NCI-H82 (cell line): ENCODE measurements at regions not wholly inside any gene's neighbourhood (a gene's known extent, or its start where the extent isn't known, plus 50 kb on each side); places are given as distances from the start of the nearest gene placed in this dataset.
A peak's percentile ranks its signal among the peaks of the same experiment; 100 is the strongest.
"Not testable (repeated sequence)": the region's sequence is repeated elsewhere in the genome, so short reads cannot be mapped to it uniquely, and the experiment has no call there.

Experiments
- DNase-seq: peaks from one replicate; lab custom pipeline; 2025; lab: John Stamatoyannopoulos, UW

- DNase-seq, result no peak
Observed at GRCh38 chr5:74500110-74500917, 140.2 kb downstream of the ENC1 start.

- no peak for DNase-seq
Observed at GRCh38 chr5:74499256-74500050, 141.1 kb downstream of the ENC1 start.

GRCh38 chr5:74497706-74498105 lies 142.8 kb downstream of the ENC1 start:
- no peak for DNase-seq

DNA sequence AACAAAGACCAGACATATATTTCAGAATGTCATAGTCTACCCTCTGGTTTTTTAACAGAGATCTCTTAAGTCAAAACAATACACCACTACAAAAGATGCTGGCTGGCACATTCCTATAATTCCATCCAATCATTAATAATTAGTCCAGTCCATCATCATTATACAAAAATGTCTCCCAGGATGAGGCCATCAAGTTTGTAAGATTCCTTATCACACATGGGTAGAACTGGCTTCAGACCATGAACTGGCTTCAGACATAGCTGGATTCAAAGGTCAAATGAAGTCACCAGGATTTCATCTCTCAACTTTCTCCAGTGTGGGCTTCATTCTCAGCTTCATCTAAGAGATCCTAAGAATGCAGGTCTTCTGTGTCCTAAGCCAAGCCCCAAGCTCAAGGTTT lies 147.1 kb downstream of the ENC1 start:
- no peak for DNase-seq

DNA sequence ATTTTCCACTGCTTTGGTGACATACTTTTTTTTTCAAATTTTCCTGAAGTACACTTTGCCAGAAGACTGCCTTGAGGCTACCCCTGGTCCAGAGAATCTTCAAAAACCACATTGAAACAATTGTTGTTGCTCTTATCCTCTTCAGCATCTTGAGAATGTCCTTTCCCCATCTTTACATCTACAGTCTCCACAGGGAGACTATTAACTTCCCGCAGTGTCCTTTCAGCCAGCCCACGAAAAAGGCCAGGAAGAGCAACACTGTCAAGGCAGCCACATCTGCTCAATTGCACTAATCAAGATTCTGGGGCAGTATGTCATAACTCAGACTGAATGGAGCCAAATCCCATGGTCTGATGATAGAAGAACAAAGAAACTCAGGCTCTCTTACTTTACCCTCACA lies 148.3 kb downstream of the ENC1 start:
- no peak for DNase-seq

DNA sequence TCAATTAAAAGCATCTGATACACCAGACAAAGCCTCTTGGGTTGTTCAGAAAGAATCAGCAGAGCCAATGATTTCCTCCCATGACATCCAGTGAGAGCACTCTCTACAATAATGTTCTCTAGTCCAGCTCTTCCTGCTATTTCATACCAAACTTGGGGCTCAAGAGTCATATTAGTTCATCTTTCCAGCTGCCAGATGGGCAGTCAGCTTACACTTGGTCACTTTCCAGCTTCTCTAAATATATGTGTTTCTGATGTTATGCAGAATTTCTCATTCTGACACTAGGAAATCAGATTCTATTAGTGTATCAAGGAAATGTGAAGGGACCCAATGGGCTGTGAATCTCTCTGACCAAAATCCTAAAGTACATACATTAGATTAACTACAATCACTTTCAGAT lies 148.9 kb downstream of the ENC1 start:
- no peak for DNase-seq

DNA sequence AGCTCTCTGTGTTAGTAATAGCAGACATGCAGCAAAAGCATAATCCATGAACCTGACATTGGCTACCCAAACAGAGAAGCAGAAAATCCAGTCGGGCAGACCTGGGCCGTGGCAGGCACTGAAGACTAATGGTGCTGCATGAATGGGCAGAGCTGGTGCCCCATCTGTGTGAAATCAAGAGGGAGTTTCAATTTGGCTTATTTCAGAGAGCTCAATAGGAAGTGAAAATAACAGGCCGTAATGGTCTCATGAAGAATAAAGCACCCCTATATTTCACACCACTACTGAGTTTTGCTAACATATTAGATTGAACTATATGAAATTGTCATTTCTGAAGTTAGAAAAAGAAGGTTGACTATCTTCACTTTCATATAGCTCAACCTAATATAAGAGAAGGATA lies 149.7 kb downstream of the ENC1 start:
- DNase-seq, result no peak

GRCh38 chr5:74482990-74483389 lies 157.5 kb downstream of the ENC1 start:
- DNase-seq, result no peak

- DNase-seq, result no peak
Observed at GRCh38 chr5:74482523-74482922, 158.0 kb downstream of the ENC1 start.

- DNase-seq, result not testable (repeated sequence)
Observed at GRCh38 chr5:74481357-74481756, 159.2 kb downstream of the ENC1 start.

DNA sequence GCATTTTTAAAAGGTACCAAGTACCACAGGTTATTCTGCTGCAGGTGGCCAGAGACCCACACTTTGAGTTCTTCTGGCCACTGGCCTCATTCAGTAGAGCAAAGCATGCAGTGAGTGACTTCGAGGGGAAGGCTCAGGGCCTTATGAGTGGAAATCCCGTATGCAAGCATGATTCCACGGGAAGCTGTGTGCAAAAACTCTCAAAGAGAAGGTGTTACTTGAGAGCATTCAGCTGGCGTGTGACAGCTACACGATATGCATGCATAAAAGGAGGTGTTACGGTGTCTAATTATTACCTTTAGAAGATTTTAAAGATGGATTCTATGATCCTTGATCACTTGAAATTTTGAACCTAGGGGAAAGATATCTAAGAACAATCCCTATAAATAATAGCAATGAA lies 160.3 kb downstream of the ENC1 start:
- DNase-seq, result no peak

GRCh38 chr5:74478328-74478727 lies 162.2 kb downstream of the ENC1 start:
- peak; percentile 11 for DNase-seq

DNA sequence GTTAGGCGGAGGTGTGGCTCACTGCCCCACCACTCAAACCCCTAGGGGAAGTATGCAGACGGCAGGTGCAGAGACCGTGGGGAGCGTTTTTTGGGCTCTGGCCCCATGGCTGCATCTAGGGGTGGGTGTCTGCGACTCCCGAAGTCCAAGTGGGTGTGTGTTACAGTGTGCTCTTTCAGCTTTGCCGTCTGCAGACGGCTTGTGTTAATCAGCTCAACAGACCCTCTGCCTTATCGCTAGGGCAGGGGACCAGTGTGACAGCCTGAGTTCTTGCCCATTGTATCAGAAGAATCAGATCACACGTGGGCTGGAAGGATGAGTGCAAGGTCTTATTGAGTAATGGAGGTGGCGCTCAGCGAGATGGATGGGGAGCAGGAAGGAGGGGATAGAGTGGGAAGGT lies 162.8 kb downstream of the ENC1 start:
- peak; percentile 78 for DNase-seq

GRCh38 chr5:74476819-74477453 lies 163.6 kb downstream of the ENC1 start:
- no peak for DNase-seq

DNA sequence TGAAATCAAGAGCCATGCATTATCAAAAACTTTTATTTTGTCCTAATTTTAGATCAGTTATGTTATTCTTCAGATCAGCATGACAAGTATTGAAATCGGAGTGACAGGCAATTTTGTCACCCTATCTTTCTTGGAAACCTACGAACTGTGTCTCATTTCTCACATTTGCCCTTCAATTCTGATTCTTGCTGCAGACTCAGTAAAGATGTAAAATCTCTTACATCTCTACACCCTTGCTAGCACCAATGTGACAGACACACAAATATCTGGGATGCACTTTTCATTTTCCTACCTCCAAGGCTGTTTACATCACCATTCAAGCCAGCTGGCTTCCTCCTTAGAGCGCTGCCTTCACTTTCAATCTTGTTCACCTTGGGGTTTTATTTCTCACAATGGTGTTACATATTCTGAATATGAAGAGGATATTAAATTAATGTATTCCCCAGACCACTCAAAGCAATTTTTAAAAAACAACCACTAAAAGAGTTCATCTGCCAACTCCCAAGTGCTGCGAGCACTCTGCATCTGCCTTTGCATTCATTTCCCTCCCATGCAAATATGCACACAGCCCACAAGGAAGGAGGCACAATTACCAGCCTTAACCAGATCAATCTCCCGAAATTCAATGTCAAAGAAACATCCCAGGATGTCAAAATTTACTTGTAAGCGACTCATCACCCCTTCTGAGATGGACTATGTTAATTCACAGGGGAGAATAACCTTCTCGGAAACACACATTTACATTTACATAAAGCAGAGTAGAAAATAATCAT lies 164.3 kb downstream of the ENC1 start:
- no peak for DNase-seq

DNA sequence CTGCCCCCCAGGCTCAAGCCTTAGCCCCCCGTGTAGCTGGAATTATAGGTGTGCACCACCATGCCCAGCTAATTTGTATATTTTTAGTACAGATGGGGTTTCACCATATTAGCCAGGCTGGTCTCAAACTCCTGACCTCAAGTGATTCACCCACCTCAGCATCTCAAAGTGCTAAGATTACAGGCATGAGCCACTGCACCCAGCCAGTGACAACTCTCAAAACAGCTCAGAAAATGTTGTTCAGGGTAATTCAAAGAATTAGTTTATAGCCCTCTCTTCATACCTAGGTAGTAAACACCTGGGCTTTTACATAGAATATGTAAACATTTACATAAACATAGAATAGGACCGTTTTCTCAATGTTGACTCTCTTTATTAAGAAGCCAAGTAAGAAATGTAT lies 168.7 kb downstream of the ENC1 start:
- no peak for DNase-seq

DNA sequence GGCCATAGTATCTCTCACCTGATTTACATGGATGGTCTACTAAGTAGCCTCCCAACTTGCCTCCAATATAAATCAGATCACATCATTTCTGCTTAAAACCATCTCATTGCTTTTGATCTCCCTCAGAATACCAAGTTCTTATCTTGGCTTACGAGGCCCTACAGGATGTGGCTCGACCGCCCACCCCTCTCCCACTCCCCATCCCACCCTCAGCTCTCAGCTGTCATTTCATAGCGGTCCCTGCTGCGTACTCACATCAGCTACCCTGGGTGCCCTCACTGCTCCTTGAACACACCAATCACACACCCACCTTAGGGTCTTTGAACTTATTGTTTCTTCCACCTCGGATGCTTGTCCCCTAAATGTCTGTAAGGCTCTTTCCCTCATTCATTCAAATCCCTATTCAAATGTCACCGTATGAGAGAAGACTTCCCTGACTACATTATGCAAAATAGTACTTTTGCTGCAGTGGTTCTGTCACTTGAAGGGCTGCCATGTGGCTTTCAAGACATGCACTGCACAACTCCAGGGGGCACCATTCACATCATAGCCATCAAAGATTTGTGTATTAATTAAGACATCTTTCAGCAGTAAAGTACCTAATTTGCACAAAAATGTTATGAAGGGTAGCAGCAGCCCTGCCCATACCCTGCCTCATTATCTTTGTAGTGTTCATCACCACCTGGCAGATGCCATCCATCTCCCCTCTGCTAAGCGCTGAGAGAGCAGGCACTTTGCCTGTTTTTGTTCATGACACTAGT lies 171.1 kb downstream of the ENC1 start:
- DNase-seq, result no peak

DNA sequence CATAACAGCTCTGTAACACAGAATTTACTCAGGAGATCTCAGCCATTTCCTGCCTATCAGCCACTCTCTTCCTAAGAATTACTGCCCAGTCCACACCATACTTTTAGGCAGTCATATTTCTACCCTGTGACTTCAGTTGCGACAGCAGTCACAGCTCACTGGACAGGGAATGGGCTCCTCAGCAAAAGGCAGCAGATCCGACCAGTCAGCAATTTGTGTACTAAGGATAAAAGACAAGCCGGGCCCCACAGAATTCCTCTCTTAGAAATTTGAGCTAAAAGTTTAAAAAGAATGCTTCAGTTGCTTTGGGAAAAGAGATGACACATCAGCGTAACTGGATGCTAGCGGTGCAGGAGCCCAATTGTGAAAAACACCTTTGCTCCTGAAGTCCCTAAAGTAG lies 172.1 kb downstream of the ENC1 start:
- no peak for DNase-seq

DNA sequence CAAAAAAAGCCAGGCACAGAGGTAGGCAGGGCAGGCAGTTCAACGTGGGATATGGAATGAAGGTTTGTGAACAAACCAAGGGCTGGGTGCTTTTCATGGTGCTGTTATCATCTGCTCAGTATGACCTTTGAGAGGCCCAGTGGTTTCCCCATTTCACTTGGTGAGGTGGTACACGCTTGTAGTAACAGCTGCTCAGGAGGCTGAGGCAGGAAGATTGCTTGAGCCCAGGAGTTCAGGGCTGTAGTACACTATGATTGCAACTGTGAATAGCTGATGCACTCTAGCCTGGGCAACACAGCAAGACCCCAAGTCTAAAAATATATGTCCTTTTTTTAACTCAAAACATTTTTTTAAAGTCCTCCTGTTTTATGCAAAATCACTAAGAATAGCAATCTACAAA lies 174.8 kb downstream of the ENC1 start:
- DNase-seq, result no peak

- DNase-seq, result no peak
Observed at GRCh38 chr5:74464512-74465209, 175.9 kb downstream of the ENC1 start.

GRCh38 chr5:74462356-74462755 lies 178.2 kb downstream of the ENC1 start:
- no peak for DNase-seq
